Smooth muscle cell (in vitro differentiated cells): ENCODE measurements at regions not wholly inside any gene's neighbourhood (a gene's known extent, or its start where the extent isn't known, plus 50 kb on each side); places are given as distances from the start of the nearest gene placed in this dataset.

Source experiments
- DNase-seq: peaks from one replicate; lab custom pipeline; 2025; ENCODE audit not compliant: unreplicated experiment; lab: John Stamatoyannopoulos, UW
- H2AFZ ChIP-seq: fragments of 200-600 bp; sonication (generic); 2 replicates; pipeline ENCODE4 v1.6.0; 2016; ENCODE audit warnings: antibody characterized with exemption, low read depth, mild to moderate bottlenecking
- H3F3A ChIP-seq: fragments of 200-600 bp; sonication (generic); 2 replicates; pipeline ENCODE4 v1.6.0; 2017; ENCODE audit warnings: antibody characterized with exemption, low read depth
- H3K27ac ChIP-seq: fragments of 200-600 bp; sonication (generic); 2 replicates; pipeline ENCODE4 v1.5.1; 2016; ENCODE audit warnings: low read depth, mild to moderate bottlenecking
- H3K27me3 ChIP-seq: fragments of 200-600 bp; sonication (generic); 2 replicates; pipeline ENCODE4 v1.6.1; 2016; ENCODE audit warnings: low read depth, mild to moderate bottlenecking
- H3K36me3 ChIP-seq: fragments of 200-600 bp; sonication (generic); 2 replicates; pipeline ENCODE4 v1.5.1; 2016; ENCODE audit warnings: low read depth
- H3K4me1 ChIP-seq: fragments of 200-600 bp; sonication (generic); 2 replicates; pipeline ENCODE4 v1.5.1; 2016; ENCODE audit warnings: low read depth
- H3K4me2 ChIP-seq: fragments of 200-600 bp; sonication (generic); 2 replicates; pipeline ENCODE4 v1.6.0; 2016; ENCODE audit warnings: mild to moderate bottlenecking
- H3K4me3 ChIP-seq: fragments of 200-600 bp; sonication (generic); 2 replicates; pipeline ENCODE4 v1.5.1; 2016; ENCODE audit warnings: mild to moderate bottlenecking
- H3K79me2 ChIP-seq: fragments of 200-600 bp; sonication (generic); 2 replicates; pipeline ENCODE4 v1.6.0; 2016; ENCODE audit warnings: low read depth, mild to moderate bottlenecking
- H3K9ac ChIP-seq: fragments of 200-600 bp; sonication (generic); 2 replicates; pipeline ENCODE4 v1.6.0; 2016; ENCODE audit warnings: low read depth
- H3K9me3 ChIP-seq: fragments of 200-600 bp; sonication (generic); replicated peaks from 2 replicates; pipeline ENCODE4 v1.5.1; 2016; ENCODE audit warnings: low read depth
- H4K20me1 ChIP-seq: fragments of 200-600 bp; sonication (generic); 2 replicates; pipeline ENCODE4 v1.6.0; 2016; ENCODE audit warnings: low read depth
- CTCF ChIP-seq: fragments of 200-600 bp; sonication (generic); IDR thresholded peaks from 2 replicates; pipeline ENCODE4 v1.5.1; 2017; ENCODE audit warnings: borderline replicate concordance, mild to moderate bottlenecking, antibody characterized with exemption; ENCODE audit not compliant: insufficient read depth, poor library complexity, severe bottlenecking
- WGBS: methylation state at CpG from one replicate; pipeline ENCODE4 v1.1.7; 2016; ENCODE audit warnings: low lambda C conversion rate; 5-methylcytosine and 5-hydroxymethylcytosine counted together

GRCh38 chr7:94272821-94273583 lies 121.7 kb upstream of the COL1A2 start:
- Histone ChIP-seq H3K4me1 (no peaks in the 10 kb centered on the region), H4K20me1 (no peaks in the 10 kb centered on the region), H3K27me3 (no peaks in the 10 kb centered on the region), H2AFZ (no peak overlapping the region), H3F3A (peaks cover 6% of the 10 kb centered on the region), H3K27ac (no peak overlapping the region), H3K79me2 (no peaks in the 10 kb centered on the region), H3K4me3 (no peak overlapping the region), H3K4me2 (no peak overlapping the region), H3K36me3 (no peaks in the 10 kb centered on the region), H3K9me3 (no peaks in the 10 kb centered on the region), H3K9ac (no peak overlapping the region)
- 94% methylated on average over 1 of the region's 1 CpG for WGBS
- no peak for DNase-seq
- no peak for TF ChIP-seq CTCF

GRCh38 chr7:94274828-94275227 lies 119.9 kb upstream of the COL1A2 start:
- no peak for DNase-seq
- no peak overlapping the region for H3K4me2 ChIP-seq
- no peaks in the 10 kb centered on the region for H3K27me3 ChIP-seq
- no peak overlapping the region for H3K27ac ChIP-seq
- H3K79me2 ChIP-seq: no peaks in the 10 kb centered on the region
- H3K36me3 ChIP-seq: no peaks in the 10 kb centered on the region
- H4K20me1 ChIP-seq: no peaks in the 10 kb centered on the region
- no peaks in the 10 kb centered on the region for H3K9me3 ChIP-seq
- H3K9ac ChIP-seq: no peak overlapping the region
- WGBS: 35% methylated on average over 3 of the region's 3 CpGs
- H3K4me3 ChIP-seq: no peak overlapping the region
- H3K4me1 ChIP-seq: no peaks in the 10 kb centered on the region
- H2AFZ ChIP-seq: no peak overlapping the region
- H3F3A ChIP-seq: peaks cover 6% of the 10 kb centered on the region
- no peak for TF ChIP-seq CTCF

GRCh38 chr7:94276027-94276426 lies 118.7 kb upstream of the COL1A2 start:
- Histone ChIP-seq H3K27ac (no peak overlapping the region), H2AFZ (peak overlapping the region; percentile 47), H3K9ac (no peak overlapping the region), H3K79me2 (no peaks in the 10 kb centered on the region), H3K27me3 (no peaks in the 10 kb centered on the region), H3F3A (peaks cover 6% of the 10 kb centered on the region), H3K36me3 (no peaks in the 10 kb centered on the region), H3K4me1 (no peaks in the 10 kb centered on the region), H3K9me3 (no peaks in the 10 kb centered on the region), H3K4me2 (peak overlapping the region; percentile 30), H4K20me1 (no peaks in the 10 kb centered on the region), H3K4me3 (no peak overlapping the region)
- no peak for DNase-seq
- no peak for TF ChIP-seq CTCF
- 35% methylated on average over 4 of the region's 4 CpGs for WGBS

GRCh38 chr7:94276795-94277194 lies 117.9 kb upstream of the COL1A2 start:
- no peak for DNase-seq
- H3K4me2 ChIP-seq: no peak overlapping the region
- 15% methylated on average over 1 of the region's 1 CpG for WGBS

More at GRCh38 chr7:94276795-94277194, 117.9 kb upstream of the COL1A2 start:
- no peaks in the 10 kb centered on the region for H3K27me3 ChIP-seq
- H3K4me3 ChIP-seq: no peak overlapping the region
- H4K20me1 ChIP-seq: no peaks in the 10 kb centered on the region
- H3K79me2 ChIP-seq: no peaks in the 10 kb centered on the region
- no peaks in the 10 kb centered on the region for H3K9me3 ChIP-seq
- peaks cover 6% of the 10 kb centered on the region for H3F3A ChIP-seq
- no peaks in the 10 kb centered on the region for H3K4me1 ChIP-seq
- no peak overlapping the region for H3K9ac ChIP-seq
- H3K27ac ChIP-seq: no peak overlapping the region
- no peak overlapping the region for H2AFZ ChIP-seq
- no peaks in the 10 kb centered on the region for H3K36me3 ChIP-seq
- peak; percentile 32 for TF ChIP-seq CTCF
